SJCRH30 (cell line): ENCODE measurements at regions not wholly inside any gene's neighbourhood (a gene's known extent, or its start where the extent isn't known, plus 50 kb on each side); places are given as distances from the start of the nearest gene placed in this dataset.
"Not testable (repeated sequence)": the region's sequence is repeated elsewhere in the genome, so short reads cannot be mapped to it uniquely, and the experiment has no call there.

Source experiments
- DNase-seq, 2 experiments: peaks; one replicate each; pipeline ENCODE4 v3.0.0-alpha.2; 2015 to 2020
- H3K27ac ChIP-seq: fragments of 250-450 bp; sonication (Bioruptor Pico); 2 replicates; pipeline ENCODE4 v1.5.1; 2020; ENCODE audit warnings: mild to moderate bottlenecking, moderate library complexity
- H3K27me3 ChIP-seq: fragments of 250-450 bp; sonication (Bioruptor Pico); 2 replicates; pipeline ENCODE4 v1.5.1; 2020; ENCODE audit warnings: mild to moderate bottlenecking, moderate library complexity
- H3K36me3 ChIP-seq: fragments of 250-450 bp; sonication (Bioruptor Pico); 2 replicates; pipeline ENCODE4 v1.5.1; 2020; ENCODE audit warnings: mild to moderate bottlenecking, moderate library complexity
- H3K4me1 ChIP-seq: fragments of 250-450 bp; sonication (Bioruptor Pico); 2 replicates; pipeline ENCODE4 v1.5.1; 2020; ENCODE audit warnings: mild to moderate bottlenecking, moderate library complexity
- H3K4me3 ChIP-seq: fragments of 250-450 bp; sonication (Bioruptor Pico); 2 replicates; pipeline ENCODE4 v1.5.1; 2020; ENCODE audit warnings: mild to moderate bottlenecking, moderate library complexity
- H3K9me3 ChIP-seq: fragments of 250-450 bp; sonication (Bioruptor Pico); replicated peaks from 2 replicates; pipeline ENCODE4 v1.5.1; 2020; ENCODE audit warnings: mild to moderate bottlenecking, moderate library complexity

GRCh38 chr17:43326490-43327275 is 72.1 kb upstream of the ARL4D start:
- no peaks in the 10 kb centered on the region for H3K36me3 ChIP-seq
- H3K4me1 ChIP-seq = no peaks in the 10 kb centered on the region

GRCh38 chr17:43324205-43324893 is 74.4 kb upstream of the ARL4D start:
- Histone ChIP-seq H3K4me1 (no peaks in the 10 kb centered on the region), H3K36me3 (no peaks in the 10 kb centered on the region), H3K27ac (no peak overlapping the region), H3K27me3 (no peaks in the 10 kb centered on the region), H3K9me3 (no peaks in the 10 kb centered on the region), H3K4me3 (no peak overlapping the region)
- no peak for DNase-seq

More at GRCh38 chr17:43326490-43327275, 72.1 kb upstream of the ARL4D start:
- DNase-seq = no peak
- Histone ChIP-seq H3K4me3 (no peak overlapping the region), H3K9me3 (no peaks in the 10 kb centered on the region), H3K27me3 (no peaks in the 10 kb centered on the region), H3K27ac (no peak overlapping the region)

- DNase-seq = no peak
- Histone ChIP-seq H3K27ac (no peak overlapping the region), H3K27me3 (no peaks in the 10 kb centered on the region), H3K36me3 (no peaks in the 10 kb centered on the region), H3K4me1 (no peaks in the 10 kb centered on the region), H3K4me3 (no peak overlapping the region), H3K9me3 (0 out of 2 replicates have a peak, but pooled peaks cover 3% of the 10 kb centered on the region)
Measured at GRCh38 chr17:43319293-43320124, 79.3 kb upstream of the ARL4D start.

GRCh38 chr17:43316522-43317142 is 82.2 kb upstream of the ARL4D start:
- DNase-seq = no peak
- Histone ChIP-seq H3K4me1 (no peaks in the 10 kb centered on the region), H3K36me3 (no peaks in the 10 kb centered on the region), H3K27ac (no peak overlapping the region), H3K9me3 (0 out of 2 replicates have a peak, but pooled peaks cover 3% of the 10 kb centered on the region), H3K4me3 (no peak overlapping the region), H3K27me3 (no peaks in the 10 kb centered on the region)

GRCh38 chr17:43315858-43316521 is 82.2 kb upstream of the RNU2-1 start:
- 0 out of 2 replicates have a peak, but pooled peaks cover 3% of the 10 kb centered on the region for H3K9me3 ChIP-seq
- H3K36me3 ChIP-seq = no peaks in the 10 kb centered on the region
- no peak overlapping the region for H3K27ac ChIP-seq
- DNase-seq = no peak
- no peaks in the 10 kb centered on the region for H3K27me3 ChIP-seq
- H3K4me1 ChIP-seq = no peaks in the 10 kb centered on the region
- H3K4me3 ChIP-seq = no peak overlapping the region

GRCh38 chr17:43315369-43315768 is 81.6 kb upstream of the RNU2-1 start:
- Histone ChIP-seq H3K27ac (no peak overlapping the region), H3K4me1 (no peaks in the 10 kb centered on the region), H3K4me3 (no peak overlapping the region), H3K27me3 (no peaks in the 10 kb centered on the region), H3K9me3 (0 out of 2 replicates have a peak, but pooled peaks cover 3% of the 10 kb centered on the region), H3K36me3 (no peaks in the 10 kb centered on the region)
- DNase-seq = no peak

- no peaks in the 10 kb centered on the region for H3K27me3 ChIP-seq
- peak in 1 of 2 experiments; percentile 27 for DNase-seq
- H3K4me1 ChIP-seq = no peaks in the 10 kb centered on the region
- no peak overlapping the region for H3K27ac ChIP-seq
- no peak overlapping the region for H3K4me3 ChIP-seq
- no peaks in the 10 kb centered on the region for H3K36me3 ChIP-seq
- H3K9me3 ChIP-seq = 0 out of 2 replicates have a peak, but pooled peaks cover 3% of the 10 kb centered on the region
Measured at GRCh38 chr17:43314611-43315011, 80.8 kb upstream of the RNU2-1 start.

GRCh38 chr17:43312011-43312410 is 78.2 kb upstream of the RNU2-1 start:
- Histone ChIP-seq H3K36me3 (no peaks in the 10 kb centered on the region), H3K27ac (no peak overlapping the region), H3K9me3 (no peaks in the 10 kb centered on the region), H3K27me3 (no peaks in the 10 kb centered on the region), H3K4me3 (no peak overlapping the region), H3K4me1 (no peaks in the 10 kb centered on the region)
- DNase-seq = no peak

- no peaks in the 10 kb centered on the region for H3K36me3 ChIP-seq
- H3K27me3 ChIP-seq = no peaks in the 10 kb centered on the region
- no peak for DNase-seq
- H3K27ac ChIP-seq = no peak overlapping the region
- H3K4me1 ChIP-seq = no peaks in the 10 kb centered on the region
- H3K4me3 ChIP-seq = no peak overlapping the region
- no peaks in the 10 kb centered on the region for H3K9me3 ChIP-seq
Measured at GRCh38 chr17:43309505-43310332, 75.9 kb upstream of the RNU2-1 start.

- Histone ChIP-seq H3K4me3 (no peak overlapping the region), H3K36me3 (no peaks in the 10 kb centered on the region), H3K27ac (no peak overlapping the region), H3K9me3 (no peaks in the 10 kb centered on the region), H3K27me3 (no peaks in the 10 kb centered on the region), H3K4me1 (no peaks in the 10 kb centered on the region)
- DNase-seq = no peak
Measured at GRCh38 chr17:43308999-43309398, 75.2 kb upstream of the RNU2-1 start.

- H3K36me3 ChIP-seq, H3K27ac ChIP-seq, H3K4me3 ChIP-seq, H3K4me1 ChIP-seq, DNase-seq, H3K27me3 ChIP-seq, H3K9me3 ChIP-seq: not testable (repeated sequence)
Measured at GRCh38 chr17:43304792-43305191, 71.0 kb upstream of the RNU2-1 start.

- not testable (repeated sequence) for H3K4me1 ChIP-seq, DNase-seq
Measured at GRCh38 chr17:43303049-43303448, 69.3 kb upstream of the RNU2-1 start.

GRCh38 chr17:43299300-43300076 is 65.7 kb upstream of the RNU2-1 start:
- H3K36me3 ChIP-seq, H3K4me3 ChIP-seq, H3K27me3 ChIP-seq, H3K4me1 ChIP-seq, H3K27ac ChIP-seq, H3K9me3 ChIP-seq, DNase-seq: not testable (repeated sequence)

More at GRCh38 chr17:43303049-43303448, 69.3 kb upstream of the RNU2-1 start:
- not testable (repeated sequence) for H3K27ac ChIP-seq, H3K9me3 ChIP-seq, H3K4me3 ChIP-seq, H3K27me3 ChIP-seq, H3K36me3 ChIP-seq
